ENCODE measurements at regions not wholly inside any gene's neighbourhood (a gene's known extent, or its start where the extent isn't known, plus 50 kb on each side); places are given as distances from the start of the nearest gene placed in this dataset.

GRCh38 chr5:93296338-93296737 lies 284.7 kb downstream of the NR2F1-AS1 start:
- TF ChIP-seq EZH2 (IDR thresholded peaks at IDR 0.05; ENCODE audit: low read depth, unreplicated experiment) (no peak), CTCF (conservative IDR thresholded peaks at IDR 0.05; ENCODE audit: low read depth in 2 of 2) (no peak), EZH2phosphoT487 (IDR thresholded peaks at IDR 0.05; ENCODE audit: unreplicated experiment) (no peak), POLR2AphosphoS5 (IDR thresholded peaks at IDR 0.05; ENCODE audit: low read depth) (no peak), JUNB (IDR thresholded peaks at IDR 0.05; ENCODE audit: unreplicated experiment) (no peak), REST (IDR thresholded peaks at IDR 0.05; ENCODE audit: unreplicated experiment) (no peak), ZNF331 (CRISPR knock-in tag; IDR thresholded peaks at IDR 0.05; ENCODE audit: low read depth) (no peak), CREB1 (CRISPR knock-in tag; IDR thresholded peaks at IDR 0.05; ENCODE audit: low read depth) (no peak), ETS1 (IDR thresholded peaks at IDR 0.05) (no peak), STAT1 (IDR thresholded peaks at IDR 0.05; ENCODE audit: unreplicated experiment) (no peak)

Measured in GM23338 (cell line).